H1 (cell line): ENCODE measurements at regions not wholly inside any gene's neighbourhood (a gene's known extent, or its start where the extent isn't known, plus 50 kb on each side); places are given as distances from the start of the nearest gene placed in this dataset.

Experiments
- HDAC6 ChIP-seq: IDR thresholded peaks from one replicate; pipeline ENCODE4 v1.7.1; 2012; ENCODE audit warnings: low read depth, mild to moderate bottlenecking, inconsistent platforms, low read length, moderate library complexity
- SRF ChIP-seq: IDR thresholded peaks from 2 replicates; pipeline ENCODE4 v1.6.1; 2011; ENCODE audit warnings: mild to moderate bottlenecking, low read depth, low read length, moderate library complexity
- SUZ12 ChIP-seq: fragments of 200-600 bp; sonication (generic); IDR thresholded peaks from 2 replicates; pipeline ENCODE4 v1.6.1; 2012; ENCODE audit warnings: mild to moderate bottlenecking, inconsistent platforms, low read length, moderate library complexity, mixed read lengths
- TCF12 ChIP-seq: IDR thresholded peaks from 2 replicates; pipeline ENCODE4 v1.6.1; 2011; ENCODE audit warnings: low read depth, mild to moderate bottlenecking, low read length
- YY1 ChIP-seq: IDR thresholded peaks from 2 replicates; pipeline ENCODE4 v1.6.1; 2011; ENCODE audit warnings: low read depth, mild to moderate bottlenecking, low read length

DNA sequence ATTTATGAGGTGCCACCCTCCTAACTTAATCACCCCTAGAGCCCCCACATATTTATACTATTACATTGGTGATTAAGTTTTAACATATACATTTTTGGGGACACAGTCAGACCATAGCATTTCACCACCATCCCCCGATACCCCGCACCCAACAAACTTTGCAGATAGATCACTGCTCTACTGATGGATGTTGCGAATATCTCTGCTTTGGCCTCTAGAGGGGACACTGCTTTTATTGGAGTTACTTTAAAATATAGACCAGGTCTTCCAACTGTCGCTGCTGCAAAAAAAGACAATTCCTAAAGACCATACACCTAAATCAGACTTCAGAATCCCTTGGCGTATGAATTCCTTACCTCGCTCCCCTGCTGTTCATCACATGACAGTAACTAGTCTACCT lies 115.8 kb upstream of the FSHR start (continued):
- TF ChIP-seq HDAC6 = no peak
- no peak for TF ChIP-seq SRF
- no peak for TF ChIP-seq SUZ12
- no peak for TF ChIP-seq TCF12
- no peak for TF ChIP-seq YY1
